Gastroesophageal sphincter (tissue), 3 donors: ENCODE measurements at regions not wholly inside any gene's neighbourhood (a gene's known extent, or its start where the extent isn't known, plus 50 kb on each side); places are given as distances from the start of the nearest gene placed in this dataset.

Experiments used
- EP300 ChIP-seq: sonication (generic); formaldehyde crosslinking; IDR thresholded peaks from one replicate; pipeline ENCODE4 v1.6.1; 2017; ENCODE audit warnings: antibody characterized with exemption, mild to moderate bottlenecking
- TF ChIP-seq, protein P1 (sequence below), 4 experiments: fragments of 200-600 bp in 2 of 4; fragments of 450-650 bp in 2 of 4; sonication (generic) in 1 of 4; IDR thresholded peaks; one replicate each; pipeline ENCODE4 v1.5.1; 2017 to 2019; ENCODE audit warnings: antibody characterized with exemption in 4 of 4, mild to moderate bottlenecking in 2 of 4, moderate library complexity in 2 of 4

DNA sequence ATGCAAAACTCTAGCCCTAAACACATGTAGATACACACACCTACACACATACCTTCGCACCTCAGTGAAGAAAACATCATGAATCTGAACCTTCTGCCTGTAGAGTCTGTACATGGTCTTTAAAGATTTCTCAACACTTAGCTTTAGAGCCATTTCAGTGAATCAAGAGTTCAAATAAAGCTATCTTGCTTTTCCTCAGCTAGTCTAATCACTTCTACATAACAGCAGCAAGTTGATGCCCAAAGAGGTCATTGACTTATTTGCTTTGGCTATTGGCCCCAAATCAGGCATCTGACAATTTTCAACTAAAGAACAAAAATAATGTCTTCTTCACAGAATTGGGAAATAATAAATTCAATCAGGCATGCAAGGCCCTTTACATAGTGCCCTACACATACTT, 127.9 kb upstream of the SGCD start:
- TF ChIP-seq EP300 = no peak
- TF ChIP-seq, protein P1, sequence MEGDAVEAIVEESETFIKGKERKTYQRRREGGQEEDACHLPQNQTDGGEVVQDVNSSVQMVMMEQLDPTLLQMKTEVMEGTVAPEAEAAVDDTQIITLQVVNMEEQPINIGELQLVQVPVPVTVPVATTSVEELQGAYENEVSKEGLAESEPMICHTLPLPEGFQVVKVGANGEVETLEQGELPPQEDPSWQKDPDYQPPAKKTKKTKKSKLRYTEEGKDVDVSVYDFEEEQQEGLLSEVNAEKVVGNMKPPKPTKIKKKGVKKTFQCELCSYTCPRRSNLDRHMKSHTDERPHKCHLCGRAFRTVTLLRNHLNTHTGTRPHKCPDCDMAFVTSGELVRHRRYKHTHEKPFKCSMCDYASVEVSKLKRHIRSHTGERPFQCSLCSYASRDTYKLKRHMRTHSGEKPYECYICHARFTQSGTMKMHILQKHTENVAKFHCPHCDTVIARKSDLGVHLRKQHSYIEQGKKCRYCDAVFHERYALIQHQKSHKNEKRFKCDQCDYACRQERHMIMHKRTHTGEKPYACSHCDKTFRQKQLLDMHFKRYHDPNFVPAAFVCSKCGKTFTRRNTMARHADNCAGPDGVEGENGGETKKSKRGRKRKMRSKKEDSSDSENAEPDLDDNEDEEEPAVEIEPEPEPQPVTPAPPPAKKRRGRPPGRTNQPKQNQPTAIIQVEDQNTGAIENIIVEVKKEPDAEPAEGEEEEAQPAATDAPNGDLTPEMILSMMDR (IDR thresholded peaks at IDR 0.05) = no peak
